NCI-H774 (cell line): ENCODE measurements at regions not wholly inside any gene's neighbourhood (a gene's known extent, or its start where the extent isn't known, plus 50 kb on each side); places are given as distances from the start of the nearest gene placed in this dataset.
"Not testable (repeated sequence)": the region's sequence is repeated elsewhere in the genome, so short reads cannot be mapped to it uniquely, and the experiment has no call there.

ENCODE experiments used
- DNase-seq: peaks from one replicate; lab custom pipeline; 2025; lab: John Stamatoyannopoulos, UW

DNA sequence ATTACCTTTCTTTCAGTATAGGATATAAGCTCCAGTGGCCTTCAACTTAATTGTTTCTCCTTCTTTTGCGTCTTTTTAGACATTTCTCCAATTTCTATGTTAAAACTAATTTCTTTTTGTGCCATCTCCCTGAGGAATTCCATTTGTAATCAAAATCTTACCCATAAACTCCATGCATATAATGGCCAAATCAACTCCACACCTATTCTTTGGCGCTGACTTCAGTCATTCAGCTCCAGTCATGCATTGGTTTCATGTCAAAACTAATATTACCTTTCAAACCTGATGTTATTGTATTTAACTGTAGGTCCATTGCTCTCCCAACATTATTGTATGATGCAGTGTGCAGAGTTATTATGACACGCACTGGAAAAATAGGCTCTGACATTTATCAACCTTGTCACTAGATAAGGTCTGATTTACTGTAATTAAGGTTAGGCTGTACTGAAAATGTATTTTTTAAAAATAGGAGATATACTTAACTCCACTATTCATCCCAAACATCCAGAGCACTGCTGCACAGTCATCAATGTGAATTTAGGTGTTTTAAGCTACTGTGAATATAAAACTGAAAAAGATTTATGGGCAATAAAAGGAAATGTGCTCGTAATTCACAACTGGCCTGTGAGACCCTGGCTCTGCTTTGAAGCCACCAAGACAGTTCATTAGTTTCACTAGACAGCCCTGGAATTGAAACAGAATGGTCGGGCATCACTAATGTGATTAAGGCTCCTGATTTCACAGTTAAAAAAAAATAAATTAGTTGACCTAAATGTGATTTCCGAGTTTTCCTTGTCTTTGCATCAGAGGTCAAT is 180.6 kb upstream of the GRIA4 start:
- no peak for DNase-seq

DNA sequence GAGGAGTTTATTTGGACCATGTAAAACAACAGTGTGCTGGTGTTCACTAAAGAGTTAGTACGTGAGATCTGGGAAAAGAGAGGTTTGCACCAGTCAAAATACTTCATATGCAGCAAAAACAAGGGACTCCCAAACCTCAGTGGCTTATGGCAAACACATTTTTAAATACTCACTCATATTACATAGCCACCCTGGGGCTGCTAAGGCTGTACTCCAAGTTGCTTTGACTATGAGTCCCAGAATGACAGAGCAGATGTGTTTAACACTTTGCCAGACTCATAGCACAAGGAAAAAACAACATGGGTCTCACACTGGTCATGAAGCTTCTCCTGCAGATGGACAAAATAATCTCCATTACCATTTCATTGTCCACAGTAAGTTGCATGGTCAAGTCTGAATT is 202.8 kb upstream of the GRIA4 start:
- DNase-seq = no peak

DNA sequence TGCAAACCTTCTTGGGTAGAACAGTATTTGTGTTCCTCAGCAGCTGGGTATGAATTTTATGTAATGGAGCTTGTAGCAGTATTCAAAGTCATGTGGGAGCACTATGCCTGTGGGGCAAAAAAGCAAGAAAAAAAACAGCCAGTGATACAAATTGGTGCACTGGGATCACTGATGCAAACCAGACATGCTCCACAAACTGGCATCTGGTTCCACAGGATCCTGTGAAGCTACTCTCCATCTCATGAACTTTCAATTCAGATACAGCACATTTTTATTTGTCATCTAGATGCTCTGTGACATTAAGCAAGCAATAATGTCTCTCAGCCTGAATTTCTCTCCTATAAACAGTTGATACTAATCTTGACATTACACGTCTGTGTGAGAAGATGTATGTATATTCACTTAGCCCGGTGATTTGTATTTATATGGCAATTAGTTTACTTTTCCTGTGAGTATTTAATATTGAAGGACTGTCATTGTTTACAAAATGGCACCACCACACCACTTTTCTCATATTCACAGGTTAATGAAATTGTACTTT is 208.5 kb upstream of the GRIA4 start:
- DNase-seq = no peak

DNA sequence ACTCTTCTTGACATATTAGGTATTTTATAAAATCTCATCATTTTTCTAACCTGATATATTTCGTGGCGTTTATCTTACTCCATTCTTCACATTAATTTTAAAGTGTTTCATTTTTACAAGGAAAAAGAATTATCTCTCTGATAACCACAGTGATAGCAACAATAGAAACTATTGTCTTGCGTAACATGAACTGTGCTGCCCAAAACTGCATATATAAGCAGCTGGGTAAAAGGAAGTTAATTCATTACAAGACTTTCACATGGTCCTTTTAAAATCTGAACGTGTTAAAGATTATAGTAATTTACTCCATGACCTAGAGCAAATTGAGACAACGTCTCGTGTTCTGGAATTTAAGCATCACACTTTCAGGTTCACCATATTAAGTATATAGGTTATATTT is 210.4 kb upstream of the GRIA4 start:
- no peak for DNase-seq

DNA sequence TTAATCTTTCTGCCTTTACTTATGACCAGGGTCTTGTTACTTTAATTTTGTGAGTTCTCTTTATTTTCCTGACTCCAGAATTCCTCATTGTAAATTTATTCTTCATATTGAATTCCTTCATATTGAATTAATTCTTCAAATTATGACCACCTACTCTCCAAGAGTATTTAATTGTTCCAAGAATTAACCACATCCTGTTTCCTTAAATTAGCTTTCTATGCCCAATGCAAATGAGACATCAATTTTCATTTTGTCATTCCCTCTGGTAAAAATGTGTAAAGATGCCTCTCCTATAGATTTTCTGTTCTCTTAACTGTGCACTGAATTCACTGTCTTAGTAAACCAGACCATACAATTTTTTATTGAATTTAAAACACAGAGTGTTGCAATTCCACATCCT is 211.2 kb upstream of the GRIA4 start:
- DNase-seq = no peak

DNA sequence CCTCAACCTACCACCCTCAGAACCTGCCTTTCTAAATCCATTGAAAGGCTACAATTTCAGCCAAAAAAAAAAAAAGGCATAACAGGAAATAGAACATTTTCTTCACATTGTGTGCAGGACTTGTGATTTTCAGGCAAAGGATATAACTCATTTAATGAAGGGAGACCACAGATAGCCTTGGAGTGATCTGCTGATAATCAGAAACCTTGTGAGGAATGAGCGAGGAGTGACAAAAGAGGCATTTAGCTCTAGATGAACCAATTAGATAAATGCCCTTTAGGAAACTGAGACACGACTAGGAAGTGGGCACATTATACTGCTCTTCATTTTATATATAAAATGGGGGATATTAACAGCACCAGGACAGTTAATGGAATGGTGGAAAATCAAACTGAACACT is 216.5 kb upstream of the GRIA4 start:
- DNase-seq = no peak

DNA sequence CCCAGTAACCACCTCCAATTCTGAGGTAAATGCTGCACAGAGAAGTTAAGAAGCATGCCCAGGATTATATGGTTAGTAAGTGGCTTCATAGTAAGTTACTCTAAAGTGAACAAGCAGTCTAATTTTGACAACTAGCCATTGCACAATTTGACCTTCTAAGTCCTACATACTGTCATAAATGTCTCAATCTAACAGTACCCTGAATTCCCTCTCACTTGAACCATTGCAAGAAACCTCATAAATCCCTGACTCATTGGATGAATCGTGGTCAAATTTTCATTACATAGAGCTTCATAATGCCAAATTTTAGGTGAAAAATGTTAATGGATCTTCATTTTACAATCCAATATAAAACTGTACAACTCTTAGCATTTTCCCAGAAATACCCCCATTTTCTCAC is 217.3 kb upstream of the GRIA4 start:
- no peak for DNase-seq

DNA sequence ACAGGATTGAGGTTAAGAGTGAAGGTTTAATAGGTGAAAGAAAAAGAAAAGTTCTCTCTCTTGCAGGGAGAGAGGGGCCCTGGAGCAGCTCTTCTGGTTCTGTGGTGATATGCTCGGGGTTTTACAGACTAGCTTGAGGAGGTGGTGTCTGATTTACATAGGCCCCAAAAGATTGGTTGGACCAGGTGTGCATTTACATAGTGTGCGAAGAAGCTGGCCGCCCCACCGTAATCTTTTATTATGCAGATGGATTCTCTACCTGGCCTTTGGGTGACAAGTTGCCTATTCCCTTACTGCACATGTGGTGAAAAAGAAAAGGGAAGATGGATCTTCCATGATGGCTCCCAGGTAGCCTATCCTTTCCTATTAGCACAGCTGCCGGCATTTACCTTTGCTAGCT is 219.9 kb upstream of the GRIA4 start:
- DNase-seq = no peak

DNA sequence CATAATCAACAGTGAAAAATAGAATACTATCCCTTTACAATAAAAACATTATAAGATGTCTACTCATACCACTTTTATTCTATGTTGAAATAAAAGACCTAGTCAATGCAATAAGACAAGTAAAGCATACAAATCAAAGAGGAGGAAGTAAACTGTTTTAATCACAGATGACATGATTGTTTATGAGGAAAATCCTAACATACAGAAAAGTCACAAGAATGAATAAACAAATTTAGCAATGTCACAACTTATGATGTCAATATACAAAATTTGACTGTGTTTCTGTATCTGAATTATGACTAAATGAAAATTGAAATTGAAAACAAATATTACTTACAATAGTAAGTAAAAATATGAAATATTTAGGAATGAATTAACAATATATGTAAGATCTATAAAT is 221.9 kb upstream of the GRIA4 start:
- DNase-seq = no peak

DNA sequence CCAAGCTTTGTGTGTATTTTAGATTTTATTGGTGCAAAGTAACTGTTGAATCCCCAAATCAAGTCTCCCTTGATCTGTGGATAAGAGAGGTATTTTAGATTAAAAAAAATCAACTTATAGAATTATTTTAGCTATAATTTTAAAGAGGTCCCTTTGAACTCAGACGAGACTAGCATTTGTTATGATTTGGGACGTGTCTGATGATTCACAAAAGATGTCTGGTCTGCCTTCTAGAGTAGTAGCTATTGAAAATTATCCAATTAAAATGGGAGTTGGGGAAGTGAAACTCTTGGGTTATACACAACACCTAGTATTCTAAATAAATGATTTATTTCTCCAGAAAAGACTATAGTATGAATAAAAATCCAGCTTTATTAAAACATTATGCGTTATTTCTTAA is 227.9 kb upstream of the GRIA4 start:
- no peak for DNase-seq

DNA sequence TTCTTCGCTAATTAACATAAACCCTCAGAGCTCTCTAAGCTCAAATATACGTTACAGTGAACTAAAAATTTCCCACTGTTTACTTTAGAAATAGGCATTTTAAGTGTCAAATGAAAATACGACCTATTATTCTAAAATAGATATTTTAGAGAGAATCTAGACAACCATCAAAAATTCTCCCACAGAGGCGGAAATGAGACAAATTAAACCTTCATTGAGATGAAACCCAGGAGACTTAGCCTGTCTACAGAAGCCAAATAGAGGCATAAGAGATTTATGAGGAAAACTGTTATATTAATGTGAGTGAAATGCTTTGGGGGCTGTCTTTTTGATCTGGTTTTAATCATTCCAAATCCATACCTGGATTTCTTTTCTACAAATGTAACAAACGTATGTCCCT is 232.0 kb upstream of the GRIA4 start:
- no peak for DNase-seq

DNA sequence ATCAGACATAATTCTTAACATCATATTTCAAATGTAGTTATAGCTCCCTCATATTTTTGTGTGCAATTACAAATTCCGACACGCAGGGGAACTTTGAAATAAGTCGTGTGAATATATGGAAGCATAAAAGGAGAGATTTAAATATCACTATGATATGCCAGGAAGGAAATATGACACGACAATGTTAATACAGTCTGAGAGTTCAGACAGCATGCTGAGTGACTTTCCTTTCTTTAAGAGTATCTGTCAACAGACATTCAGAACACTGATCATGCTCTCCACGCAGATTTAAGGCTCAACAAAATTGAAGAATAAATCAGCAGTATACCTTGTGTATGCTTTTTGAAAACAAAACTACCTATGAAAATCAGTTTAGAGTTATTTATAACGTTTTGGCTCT is 232.6 kb upstream of the CARD18 start:
- no peak for DNase-seq

DNA sequence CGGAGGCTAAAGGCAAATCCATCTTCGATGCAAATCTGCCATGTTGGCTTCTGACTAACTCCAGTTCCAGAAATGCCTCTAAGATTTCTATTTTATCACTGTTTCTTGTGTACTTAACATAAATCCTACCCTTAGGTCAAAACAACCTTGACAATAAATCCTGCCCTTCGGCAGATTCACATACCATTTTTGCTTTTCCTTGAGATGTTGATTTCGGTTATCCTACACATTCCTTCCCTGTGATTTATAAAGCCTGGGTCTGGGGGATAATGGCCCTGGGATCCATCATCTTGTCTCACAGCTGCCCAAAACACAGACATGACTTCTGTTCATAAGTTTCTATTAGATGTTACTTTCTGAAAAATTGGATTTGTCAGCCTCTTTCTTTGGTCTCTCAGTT is 231.7 kb upstream of the CARD18 start:
- no peak for DNase-seq

DNA sequence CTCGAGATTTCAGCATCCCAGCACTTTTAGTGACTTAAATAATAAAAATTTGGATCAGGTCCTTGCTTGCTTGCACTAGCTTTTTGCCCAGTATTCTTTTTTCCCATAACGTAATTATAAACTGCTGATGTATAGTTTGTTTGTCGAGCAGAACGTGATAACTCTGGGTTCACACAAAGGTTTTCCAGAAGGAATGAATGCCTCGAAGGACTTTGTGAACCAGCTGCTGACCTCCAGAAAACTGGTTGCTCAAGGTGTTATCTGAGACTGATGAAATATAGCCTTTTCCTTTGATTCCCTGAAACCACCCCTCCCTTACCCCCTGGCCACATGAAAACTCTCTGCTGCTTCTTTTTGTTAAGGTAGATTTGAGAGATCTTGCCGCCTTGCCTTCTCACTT is 229.1 kb upstream of the CARD18 start:
- DNase-seq = no peak

DNA sequence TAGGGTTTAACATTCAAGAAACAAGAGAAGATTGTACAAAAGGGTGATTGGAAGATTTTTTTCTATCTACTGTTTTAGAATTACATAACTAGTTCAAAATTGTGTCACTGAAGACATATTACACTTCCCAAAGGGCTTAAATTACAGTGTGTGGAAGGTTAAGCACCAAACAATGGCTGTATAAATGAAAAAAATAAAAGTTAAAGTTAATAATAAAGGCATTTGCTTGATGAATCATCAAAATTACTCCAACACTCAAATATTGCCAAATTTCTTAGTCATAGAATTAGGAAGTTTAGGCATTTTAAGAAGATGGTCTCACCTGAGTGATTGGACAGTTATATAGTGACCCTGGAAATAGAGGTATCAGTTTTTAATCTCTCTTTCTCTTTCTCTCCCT is 227.6 kb upstream of the CARD18 start:
- DNase-seq = no peak

DNA sequence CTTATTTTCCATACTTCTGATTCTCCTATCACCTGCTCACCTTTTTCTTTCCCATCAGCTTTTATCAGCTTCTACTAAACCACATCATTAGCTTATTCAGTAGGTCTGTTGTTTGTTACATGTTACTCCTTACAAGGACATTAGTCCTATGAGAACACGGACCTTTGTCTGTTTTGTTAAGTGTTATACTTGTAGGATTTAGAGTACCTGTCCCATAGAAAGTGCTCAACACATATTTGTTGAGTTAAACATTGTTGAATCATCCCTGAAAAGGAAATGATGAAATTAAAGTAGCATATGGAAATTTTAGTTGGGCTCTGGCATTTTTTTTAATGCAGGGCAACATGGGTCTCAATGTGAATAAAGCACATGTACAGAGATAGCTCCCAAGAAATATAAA is 222.1 kb upstream of the CARD18 start:
- DNase-seq = no peak

DNA sequence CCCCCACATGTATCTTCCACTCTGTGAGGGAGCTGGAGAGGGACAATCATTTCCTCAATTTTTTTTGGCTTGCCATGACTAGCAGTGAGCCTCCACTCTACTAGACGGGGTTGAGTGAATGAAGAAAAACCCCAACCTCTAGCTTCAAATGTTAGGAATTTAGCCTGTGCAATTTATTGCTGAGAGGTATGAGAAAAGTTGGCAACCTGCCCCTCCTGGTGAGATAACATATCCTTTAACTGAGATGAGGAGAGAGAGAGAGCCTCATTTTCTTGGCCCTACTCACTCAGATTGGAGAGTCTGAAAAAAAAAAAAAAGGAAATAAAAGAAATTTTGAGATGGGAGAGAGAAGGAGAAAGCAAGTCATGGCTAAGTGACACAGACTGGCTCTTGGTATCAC is 218.2 kb upstream of the CARD18 start:
- no peak for DNase-seq

DNA sequence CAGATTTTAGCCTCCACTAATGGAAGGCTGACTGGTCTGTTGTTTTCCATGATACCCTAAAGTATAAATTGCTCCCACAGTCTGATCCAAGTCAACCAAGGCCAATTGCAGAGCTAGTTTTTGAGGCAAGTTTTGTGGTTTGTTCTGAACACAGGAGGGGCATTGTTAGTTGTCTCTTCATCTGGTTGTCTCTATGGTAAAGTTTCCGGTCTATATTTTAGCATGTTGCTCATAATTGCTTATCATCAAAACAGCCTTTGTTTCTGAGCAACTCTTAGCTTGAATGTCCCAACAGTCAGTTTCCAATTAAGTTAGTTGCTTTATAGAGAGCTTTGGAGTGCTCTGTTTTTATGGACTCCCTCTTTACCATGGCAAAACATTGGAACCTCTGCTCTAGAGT is 217.6 kb upstream of the CARD18 start:
- no peak for DNase-seq

DNA sequence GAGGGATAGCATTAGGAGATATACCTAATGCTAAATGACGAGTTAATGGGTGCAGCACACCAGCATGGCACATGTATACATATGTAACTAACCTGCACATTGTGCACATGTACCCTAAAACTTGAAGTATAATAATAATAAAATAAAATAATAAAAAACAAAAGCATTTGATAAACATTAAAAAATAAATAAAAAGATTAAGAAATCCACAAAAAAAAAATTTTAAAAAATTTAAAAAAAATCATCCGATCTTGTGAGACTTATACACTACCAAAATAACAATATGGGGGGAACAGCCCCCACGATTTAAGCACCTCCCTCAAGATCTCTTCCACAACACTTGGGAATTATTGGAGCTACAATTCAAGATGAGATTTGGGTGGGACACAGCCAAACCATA is 210.3 kb upstream of the CARD18 start:
- DNase-seq = not testable (repeated sequence)

DNA sequence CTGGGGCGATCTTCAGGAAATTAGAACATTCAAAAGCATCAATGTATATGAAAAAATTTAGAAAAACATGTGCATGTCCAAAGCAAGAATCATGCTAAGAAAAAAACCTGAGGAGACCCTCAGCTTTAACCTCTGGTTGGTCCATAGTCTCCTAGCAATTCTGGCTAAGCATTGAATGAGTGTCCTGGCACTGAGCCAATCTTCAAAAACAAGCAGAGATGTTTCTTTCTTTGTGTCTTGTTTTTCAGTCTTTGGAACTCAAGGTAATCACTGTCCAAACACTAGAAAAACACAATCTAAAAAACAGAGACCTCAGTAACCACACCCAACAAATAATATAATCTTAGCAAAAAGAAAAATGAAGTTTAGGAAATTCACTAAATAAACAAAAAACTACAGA is 205.4 kb upstream of the CARD18 start:
- DNase-seq = peak; percentile 1

DNA sequence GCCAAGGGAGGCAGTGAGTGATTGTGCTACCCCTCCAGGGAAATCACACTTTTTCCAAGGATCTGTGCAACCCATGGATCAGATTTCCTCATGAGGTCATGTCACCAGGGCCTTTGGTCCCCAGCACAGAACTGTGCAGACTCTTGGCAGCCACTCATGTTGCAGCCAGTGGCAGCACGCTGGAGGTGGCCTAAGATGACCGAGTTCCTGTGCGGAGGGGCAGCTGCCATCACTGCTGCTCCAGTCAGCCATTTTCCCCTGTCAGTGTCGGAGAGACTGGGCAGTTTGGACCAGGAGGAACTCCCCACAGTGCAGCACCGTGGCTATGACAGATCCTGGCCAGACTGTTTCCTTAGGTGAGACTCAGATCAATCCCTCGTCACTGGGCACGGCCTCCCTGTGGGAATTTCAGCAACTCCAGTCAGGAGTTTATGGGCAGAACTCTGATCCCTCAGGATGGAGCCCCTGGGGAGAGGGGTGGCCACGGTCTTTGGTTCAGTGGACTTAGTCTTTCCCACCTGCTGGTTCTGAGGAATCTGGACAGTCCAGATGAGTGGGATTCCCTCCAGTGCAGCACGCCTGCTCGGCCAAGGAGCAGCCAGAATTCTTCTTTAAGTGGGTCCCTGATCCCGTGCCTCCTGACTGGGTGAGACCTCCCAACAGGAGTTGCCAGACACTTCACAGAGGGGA is 194.6 kb upstream of the CARD18 start:
- DNase-seq = no peak

DNA sequence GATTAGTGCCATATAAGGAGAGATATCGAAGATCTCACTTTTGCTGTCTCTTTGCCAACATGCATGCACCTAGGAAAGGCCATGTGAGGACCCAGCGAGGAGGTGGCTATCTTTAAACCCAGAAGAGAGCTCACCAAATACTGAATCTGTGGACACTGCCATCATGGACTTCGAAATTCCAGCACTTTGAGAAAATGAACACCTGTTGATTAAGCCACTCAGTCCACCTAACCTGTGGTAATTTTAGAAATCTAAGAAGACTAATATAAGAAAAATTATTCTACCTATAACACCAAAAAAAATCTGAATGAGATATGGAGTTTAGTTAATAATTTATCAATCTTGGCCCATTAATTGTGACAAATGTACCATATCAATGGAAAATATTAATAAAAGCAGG is 193.6 kb upstream of the CARD18 start:
- no peak for DNase-seq

DNA sequence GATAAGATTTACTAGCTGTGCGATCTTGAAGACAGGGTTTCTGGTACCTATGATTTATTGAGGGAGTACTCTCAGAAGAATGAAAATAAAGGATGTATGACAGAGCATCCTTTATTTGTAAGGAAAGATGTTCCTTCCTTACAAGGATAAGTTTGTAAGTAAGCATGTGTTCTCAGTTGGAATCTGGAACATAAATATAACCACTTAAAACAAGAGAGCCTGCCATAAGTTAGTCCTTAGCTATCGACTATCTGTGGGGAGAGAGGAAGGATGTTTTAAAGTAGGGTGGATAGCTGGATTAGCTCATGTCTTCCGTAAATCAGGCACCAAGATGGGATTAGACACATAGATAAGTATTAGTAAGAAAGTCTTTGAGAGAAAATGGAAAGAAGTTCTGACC is 192.6 kb upstream of the CARD18 start:
- no peak for DNase-seq

DNA sequence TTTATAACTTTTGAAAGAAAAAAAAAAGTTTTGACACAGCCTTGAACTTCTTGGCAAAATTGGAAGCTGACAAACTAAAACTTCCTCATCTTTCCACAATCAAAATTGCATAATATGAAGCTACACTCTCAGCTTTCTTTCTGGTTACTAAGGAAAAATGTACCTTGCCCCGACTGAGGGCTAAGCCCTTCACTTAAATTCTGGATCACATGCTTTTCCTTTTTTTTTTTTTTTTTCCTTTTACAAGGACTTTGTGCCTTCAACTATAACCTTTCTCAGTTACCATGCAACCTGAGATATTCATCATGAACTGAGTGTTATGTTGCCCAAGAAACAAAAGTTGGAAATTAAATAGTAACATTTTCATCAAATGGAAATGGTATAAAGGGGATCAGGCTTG is 188.5 kb upstream of the CARD18 start:
- no peak for DNase-seq
